T-helper 1 cell (primary cell): ENCODE measurements at regions not wholly inside any gene's neighbourhood (a gene's known extent, or its start where the extent isn't known, plus 50 kb on each side); places are given as distances from the start of the nearest gene placed in this dataset.

Experiments used
- DNase-seq, 5 donors: peaks; one replicate each; pipeline ENCODE4 v3.0.0-alpha.2; 2012 to 2020

DNA sequence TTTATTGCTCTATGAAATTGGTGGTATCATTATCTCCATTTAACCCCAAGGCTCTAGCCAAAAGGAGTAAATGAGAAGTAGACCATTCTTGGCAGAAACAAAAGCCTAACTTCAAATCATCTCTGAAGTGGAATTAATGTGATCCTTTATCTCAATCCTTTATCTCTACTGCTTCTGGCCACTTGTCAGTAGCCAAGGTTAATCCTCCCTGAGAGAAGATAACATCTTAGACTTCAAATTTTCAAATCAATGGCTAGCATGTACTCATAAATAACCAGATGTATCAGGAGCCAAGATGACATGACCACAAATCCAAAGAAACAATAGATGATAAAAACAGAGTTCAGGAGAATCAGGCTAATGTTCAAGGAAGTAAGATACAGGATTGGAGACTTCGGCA, 123.1 kb upstream of the RASSF8 start:
- DNase-seq, result no peak

DNA sequence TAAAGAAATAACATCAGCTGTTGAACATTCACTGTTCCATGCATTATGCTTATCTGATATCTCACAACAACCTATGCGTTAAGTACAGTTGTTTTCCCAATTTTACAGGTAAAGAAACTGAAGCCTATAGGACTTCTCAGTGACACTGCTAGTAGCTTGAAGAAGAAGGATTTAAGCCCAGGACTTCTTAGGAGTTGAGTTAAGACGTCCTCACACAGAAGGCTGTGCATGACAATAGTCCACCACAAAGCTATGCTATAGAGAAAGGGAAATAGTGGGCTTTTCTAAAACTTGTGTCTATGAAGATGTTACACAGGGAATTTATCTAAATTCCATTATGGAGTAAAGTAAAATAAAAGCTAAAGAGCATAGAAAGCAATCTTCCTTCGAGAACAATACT, 120.5 kb upstream of the RASSF8 start:
- no peak for DNase-seq

DNA sequence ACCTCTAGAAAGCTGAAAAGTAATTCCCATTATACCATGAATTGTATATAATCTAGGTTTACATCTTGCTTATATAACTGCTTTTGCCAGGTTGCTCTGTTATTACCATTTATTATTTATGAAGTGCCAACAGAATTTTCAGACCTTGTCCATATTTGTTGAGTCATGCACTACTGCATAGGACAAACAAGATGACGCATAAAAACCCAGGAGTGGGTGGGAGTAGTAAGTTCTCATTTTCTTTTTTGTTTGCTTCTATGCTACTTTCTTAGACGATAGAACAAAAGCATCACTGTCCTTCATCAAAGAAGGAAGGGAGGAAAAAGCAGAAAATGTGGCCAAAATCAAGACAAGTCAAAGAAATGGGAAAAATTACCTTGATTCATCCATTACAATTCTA, 119.0 kb upstream of the RASSF8 start:
- DNase-seq, result no peak

DNA sequence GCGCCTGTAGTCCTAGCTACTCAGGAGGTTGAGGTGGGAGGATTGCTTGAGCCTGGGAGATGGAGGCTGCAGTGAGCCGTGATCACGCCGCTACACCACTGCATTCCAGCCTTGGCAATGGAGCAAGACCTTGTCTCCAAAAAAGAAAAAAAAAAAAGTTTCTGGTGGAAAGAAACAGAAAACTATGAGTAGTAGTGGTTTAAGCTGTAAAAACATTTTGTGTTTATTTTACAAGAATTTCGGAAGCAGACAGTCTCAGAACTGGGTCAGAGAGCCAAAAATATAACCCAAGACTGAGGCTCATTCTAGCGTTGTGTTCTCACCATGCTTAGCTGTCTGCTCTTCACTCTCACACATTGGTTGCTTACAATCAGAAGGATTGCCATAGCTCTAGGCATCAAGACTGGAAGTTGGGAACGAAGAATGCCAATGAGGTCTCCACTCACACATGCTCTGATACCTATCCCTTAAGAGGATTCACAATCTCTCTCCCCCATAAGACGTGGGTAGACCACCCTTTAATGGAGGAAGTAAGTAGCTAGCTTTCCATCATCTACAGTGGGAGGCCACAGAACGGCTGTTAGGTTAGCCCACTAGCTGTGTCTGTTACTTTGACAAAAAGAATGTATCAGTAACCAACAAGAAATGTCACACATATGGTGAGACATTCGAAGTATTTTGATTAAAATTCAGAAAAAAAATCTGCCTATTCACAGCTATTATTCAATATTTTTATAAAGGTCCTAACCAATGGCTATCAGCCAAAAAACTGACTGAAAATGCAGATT, 117.6 kb upstream of the RASSF8 start:
- DNase-seq, result no peak

DNA sequence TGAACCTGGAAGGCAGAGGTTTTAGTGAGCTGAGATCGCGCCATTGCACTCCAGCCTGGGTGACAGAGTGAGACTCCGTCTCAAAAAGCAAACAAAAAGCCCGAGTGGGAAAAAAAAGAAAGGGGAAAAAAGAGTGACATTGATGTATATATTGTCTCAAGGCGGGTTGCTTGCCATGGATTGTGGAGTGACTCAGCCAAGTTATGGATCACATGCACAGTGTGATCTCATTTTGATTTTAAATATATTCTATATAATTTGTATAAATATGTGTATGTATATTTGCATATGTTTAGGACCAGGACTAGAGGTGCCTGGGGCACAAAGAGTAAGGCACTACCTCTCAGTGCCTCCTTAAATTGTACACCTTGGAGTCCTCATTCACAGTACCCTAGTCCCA, 116.2 kb upstream of the RASSF8 start:
- no peak for DNase-seq

DNA sequence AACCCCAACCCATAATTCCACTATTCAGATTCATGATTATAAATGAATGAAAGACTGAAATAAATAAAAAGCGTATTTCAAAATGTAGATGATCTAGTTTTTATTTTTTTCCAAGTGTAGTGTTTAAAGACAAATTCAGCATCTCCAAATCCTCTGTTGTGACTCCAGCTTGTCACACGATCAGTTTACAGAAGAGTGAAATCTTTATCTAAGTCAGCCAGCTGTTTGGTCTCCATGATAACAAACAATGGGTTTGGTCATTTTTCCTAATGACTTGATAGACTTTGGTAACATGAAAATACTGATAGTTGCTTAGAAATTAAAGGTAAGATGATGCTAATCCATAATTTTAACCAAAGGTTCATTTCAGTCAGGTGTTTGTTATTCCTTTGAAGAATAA, 114.5 kb upstream of the RASSF8 start:
- no peak for DNase-seq

DNA sequence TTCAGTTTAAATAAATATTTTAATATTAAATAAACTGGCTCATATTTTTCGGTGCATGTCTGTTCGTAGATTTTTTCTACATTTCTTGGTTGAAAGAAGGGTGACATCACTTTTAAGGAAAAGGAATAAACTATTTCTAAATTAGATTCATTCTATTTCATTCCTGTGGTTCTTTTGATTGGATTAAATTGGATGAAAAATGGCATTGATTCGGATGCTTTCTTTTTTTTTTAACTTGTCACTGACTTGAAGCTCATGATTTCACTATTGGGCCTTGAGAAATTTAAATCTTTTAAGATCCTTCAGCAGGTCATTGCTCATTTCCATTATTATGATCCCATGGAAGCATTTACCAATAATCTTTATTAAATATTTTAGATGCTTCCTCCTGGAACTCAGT, 113.1 kb upstream of the RASSF8 start:
- DNase-seq, result no peak

DNA sequence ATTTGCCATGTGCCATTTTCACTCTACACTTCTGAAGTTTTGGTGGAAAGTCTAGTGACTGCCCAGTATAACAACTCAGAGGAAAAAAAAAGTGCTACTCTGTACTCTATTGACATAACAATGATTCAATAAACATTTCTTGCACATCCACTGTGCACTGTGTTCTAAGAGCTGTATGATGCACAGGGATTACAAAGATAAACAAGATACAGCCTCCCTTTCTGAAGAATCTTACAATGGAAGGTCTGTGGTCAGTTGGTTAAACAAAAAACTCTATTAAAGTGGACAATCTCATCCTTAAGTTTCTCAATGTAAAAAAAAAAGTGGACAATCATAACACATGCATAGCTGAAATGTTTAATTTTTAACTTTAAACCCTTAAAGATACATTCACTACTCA, 105.7 kb upstream of the RASSF8 start:
- no peak for DNase-seq

DNA sequence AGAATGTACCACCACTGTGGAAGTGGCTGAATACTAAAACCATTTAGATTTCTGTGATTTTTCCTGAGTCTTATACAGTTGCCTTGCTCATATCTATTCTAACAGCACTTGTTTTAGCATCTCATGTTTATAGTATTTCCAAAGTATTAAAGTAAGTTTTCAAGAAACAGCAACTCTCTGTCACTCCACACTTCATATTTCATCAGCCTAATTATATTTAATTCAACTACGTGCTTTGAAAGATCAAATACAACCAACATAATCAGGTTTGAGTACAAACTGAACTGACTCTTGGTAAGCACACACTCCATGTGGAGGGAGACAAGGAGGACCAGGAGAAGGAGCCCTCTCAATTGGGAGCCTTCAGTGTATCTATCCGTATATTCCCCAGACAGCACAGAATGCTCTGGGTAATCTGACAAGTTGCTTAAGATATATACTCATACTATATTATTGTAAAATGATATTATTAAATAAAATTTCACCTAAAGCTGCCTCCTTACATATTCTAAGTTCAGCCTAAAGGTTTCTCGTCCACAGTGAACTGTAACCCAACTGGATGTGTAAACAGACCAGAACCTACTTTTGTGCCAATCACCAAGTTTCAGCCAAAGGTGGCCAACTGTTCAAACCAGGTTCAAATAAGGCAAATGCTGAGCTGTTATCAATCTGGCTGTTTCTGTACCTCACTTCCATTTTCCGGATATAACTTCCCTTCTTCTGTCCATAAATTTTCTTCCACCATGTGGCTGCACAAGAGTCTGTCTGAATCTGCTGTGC, 105.0 kb upstream of the RASSF8 start:
- no peak for DNase-seq

DNA sequence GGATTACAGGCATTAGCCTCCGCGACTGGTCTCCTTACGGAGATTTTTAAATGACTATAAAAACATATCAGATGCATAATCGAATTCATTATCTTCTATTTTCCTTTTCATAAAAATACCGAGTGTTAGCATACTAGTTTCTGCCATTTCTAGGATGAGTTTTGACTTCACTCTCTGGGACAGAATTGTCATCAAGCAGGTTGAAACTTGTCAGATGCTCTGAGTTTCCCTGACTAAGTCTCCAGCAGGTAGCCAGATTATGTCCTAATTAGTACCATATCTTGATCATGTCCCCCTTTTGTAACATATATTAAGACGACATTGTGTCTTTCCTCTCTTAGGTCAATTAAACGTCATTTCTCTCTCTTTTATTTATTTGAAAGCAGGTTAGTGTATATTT, 103.5 kb upstream of the RASSF8 start:
- DNase-seq, result no peak

DNA sequence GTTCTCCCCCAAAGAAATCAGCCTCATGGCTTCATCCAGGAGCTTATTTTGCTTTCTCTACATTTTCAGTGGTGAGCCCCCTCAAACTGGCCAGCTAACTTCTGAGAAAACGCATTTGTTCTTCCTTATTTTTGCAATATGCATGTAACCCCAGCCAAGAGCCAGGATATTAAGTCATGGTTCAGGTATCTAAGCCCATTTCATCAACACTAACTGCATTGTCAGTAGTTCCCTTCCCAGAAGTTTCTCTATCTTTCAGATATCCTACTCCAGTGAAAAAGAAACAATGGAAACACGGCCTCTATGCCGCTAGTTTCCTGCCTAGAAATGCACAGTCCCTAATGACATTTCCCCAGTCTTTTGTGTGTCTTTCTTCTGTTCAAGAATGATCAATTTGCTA, 102.8 kb upstream of the RASSF8 start:
- DNase-seq, result no peak

DNA sequence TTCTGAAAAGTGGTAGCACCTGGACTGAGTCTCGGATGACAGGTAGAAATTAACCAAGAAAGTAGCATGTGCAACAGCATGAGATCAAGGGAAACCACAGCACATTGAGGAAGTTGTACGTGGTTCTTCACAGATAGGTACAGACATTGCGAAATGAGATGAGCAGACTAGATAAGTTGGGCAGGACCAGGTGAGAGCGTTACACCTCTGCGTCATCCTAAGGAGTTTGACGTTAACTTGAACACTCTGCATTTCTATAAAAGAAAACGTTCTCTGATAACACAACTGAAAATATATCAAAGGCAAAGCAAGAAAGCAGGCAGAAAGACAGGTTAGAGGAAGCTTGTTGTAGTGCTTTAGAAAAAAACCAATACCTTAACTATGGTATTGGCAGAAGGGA, 98.5 kb upstream of the RASSF8 start:
- no peak for DNase-seq

DNA sequence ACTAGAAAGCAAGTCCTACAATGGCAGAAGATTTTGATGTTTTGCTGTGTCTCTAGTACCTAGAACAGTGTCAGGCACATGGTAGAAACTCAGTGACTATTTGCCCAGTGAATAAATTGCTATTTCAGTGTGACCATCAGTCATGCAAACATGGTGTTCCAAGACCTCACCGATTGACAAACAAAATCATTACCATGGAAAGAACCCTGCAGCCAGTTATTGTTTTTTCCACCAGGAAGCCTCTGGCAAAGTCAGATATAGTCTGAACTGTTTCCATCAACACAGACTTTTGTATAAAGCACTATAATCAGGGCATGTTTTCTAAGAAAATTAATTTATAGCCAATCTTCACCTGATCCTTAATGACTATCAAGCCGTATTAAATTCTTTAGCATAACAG, 97.3 kb upstream of the RASSF8 start:
- no peak for DNase-seq

DNA sequence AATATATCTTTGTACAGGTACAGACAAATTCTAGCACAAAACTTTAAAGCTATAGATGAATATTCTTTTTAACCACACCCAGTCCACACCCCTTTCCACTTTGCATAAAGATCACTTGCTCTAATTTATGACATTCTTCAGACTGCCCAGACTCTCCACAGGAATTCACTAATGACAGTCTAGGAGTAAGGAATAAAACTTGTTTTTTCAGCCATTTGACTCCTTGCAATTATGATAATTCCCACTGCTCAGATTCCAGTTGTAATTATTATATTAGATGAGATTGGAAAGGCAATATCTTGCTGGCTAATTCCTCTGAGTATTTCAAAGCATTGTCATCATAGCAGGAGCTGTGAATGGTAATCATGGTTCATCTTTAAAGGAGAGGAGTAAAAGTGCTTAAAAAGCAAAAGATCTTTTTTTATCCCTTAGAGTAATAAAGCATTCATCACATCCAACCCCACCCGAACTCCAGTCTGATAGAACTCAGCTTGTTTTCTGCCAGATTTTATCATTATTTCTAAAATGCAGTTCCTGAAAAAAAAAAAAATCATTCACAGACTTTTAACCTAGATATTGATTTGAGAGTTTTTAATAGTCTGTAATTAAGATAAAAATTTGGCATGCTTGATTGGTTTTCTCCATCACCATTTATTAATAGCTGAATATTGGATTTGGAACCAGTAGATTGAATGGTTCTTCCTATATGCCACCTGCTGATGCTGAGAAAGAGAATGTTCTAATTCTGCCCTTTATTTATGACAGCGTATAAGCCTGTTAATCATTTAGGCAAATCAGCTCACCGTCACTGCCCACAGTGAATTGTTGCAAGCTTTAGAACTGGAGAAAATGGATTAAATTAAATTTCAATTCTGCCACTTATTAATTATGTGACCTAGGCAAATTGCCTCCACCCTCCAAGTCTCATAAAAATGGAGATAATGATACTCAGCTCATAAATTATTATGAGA, 93.9 kb upstream of the RASSF8 start:
- no peak for DNase-seq

DNA sequence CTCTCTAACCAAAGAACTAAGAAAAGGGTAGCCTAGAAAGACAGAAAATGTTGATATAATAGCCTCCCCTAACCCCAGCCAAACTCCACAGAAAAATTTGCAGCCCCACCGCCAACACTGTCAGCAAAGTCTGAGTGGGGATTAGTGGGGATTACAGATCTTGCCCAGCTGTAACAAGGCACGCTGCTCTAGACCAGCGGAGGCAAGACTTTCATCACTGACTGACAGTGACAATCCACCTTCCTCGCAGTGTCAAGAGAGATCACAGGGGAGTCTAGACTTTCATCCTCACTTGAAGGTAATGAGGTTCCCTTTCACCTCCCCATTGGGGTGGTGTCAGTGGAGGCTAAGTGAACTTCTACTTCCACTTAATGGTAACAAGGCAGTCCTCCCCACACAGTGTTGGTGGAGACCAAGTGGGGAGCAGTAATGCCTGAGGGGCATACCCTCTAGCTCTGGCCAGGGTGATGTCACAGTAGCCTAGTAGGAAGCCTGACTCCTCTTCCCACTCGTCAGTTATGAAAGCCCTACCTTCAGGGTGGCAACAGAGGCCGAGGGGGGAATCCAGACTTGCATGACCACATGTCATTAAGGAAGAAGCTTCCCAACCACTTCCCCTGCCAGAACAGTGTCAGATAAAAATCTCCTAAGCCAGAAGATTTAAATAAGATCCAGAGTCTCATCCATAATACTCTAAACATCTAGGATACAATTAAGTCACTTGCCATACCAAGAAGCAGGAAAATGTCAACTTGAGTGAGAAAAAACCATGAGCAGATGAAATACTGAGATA, 91.7 kb upstream of the RASSF8 start:
- no peak for DNase-seq

DNA sequence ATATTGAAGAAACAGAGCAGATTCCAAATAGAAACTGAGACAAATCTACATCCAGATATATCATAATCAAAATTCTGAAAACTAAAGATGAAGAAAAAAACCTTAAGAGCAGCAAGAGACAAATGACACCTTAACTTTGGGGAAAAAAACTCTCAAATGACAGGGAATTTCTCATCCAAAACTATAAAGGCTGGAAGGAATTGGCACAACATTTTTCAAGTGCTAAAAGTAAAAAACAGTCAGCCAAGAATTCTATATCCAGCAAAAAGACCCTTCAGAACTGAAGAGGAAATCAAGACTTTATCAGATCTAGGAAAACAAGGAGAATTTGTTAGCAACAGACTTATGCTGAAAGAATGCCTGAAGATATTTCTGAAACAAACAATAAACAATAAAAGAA, 90.3 kb upstream of the RASSF8 start:
- no peak for DNase-seq

DNA sequence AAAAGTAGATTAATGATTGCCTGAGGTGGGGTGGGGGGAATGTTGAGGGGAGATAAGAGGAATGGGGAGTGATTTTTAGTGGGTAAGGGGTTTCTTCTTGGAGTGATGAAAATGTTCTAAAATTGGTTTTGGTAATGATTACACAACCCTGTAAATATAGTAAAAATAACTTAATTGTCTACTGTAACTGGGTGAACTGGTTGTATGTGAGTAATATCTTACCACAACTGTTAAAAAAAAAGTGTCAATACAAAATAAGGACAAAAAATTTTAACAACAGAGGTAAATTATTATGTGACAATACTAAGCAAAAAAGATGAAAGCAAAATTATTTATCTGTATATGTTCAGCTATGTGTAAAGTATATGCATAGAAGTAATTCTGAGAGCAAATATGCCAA, 86.3 kb upstream of the RASSF8 start:
- DNase-seq, result no peak

DNA sequence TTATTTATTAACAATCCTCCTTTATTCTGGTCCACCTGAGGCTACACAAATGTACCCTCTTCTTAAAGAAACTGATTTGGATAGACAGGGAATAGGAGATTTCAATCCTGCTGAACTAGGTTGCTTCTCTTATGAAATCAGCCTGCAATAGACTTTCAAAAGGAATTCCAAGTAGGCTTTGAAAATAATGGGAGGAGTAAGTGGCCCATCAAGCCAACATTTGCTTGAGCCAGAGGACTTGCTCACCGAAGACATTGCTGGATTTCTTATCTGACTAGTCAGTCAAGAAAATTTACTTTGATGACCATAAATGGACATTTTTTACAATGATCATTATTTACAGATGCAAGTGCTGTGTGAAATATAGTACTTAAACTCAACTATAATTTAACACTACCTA, 82.8 kb upstream of the RASSF8 start:
- no peak for DNase-seq

DNA sequence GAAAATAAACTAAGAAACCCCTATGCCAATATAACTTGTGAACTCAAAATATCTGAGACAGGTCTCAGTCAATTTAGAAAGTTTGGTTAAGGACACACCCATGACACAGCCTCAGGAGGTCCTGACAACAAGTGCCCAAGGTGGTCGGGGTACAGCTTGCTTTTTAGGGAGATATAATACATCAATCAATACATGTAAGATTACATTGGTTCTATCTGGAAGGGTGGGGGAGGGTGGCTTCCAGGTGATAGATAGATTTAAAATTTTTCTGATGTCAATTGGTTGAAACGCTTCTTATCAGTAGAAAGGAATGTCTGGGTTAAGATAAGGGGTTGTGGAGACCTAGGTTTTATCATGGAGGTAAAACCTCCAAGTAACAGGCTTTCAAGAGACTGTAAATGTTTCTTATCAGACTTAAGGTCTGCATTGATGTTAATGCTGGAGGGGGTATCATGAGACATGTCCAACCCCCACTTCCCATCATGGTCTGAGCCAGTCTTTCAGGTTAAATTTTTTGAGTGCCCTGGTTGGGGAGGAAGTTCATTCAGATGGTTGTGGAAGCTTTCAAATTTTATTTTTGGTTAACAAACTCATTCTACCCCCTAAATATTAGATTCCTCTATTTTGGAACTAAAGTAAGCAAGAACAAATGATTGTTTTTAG, 82.0 kb upstream of the RASSF8 start:
- DNase-seq, result no peak

DNA sequence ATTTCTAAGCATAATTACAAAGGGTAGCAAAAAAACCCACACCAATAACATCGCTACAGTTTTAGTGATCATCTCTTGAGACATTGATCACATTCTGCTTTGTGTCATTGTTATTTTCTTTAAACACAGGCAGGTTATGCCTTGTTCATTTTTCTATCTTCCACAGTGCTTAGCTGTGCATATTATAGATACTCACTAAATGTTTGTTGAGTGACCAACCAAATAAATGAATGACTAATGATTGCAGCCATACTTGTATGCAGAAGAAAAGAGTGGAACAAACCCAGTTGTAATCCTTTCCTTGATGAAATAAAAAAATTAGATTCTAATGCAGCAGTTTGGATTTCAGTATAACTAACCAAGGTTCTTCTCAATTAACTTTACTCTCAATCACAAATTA, 81.0 kb upstream of the RASSF8 start:
- no peak for DNase-seq

DNA sequence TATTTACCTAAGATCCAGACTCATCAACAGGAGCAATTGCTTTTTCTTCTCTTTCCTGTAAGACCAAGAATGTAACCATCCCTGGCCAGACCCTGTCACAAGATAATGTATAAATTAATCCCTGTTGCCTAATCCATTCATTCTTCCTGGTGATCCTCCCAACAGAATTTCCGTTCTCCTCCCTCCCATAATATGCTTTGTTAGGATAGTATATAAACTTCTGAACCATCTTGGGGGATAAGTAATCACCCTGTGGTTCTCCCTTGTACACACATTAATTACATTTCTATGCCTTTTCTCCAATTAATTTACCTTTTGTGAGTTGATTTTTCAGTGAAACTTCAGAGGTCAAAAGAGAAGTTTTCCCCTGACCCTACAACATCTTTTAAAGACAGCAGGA, 76.2 kb upstream of the RASSF8 start:
- DNase-seq, result no peak
